ENCODE measurements at regions not wholly inside any gene's neighbourhood (a gene's known extent, or its start where the extent isn't known, plus 50 kb on each side); places are given as distances from the start of the nearest gene placed in this dataset.

DNA sequence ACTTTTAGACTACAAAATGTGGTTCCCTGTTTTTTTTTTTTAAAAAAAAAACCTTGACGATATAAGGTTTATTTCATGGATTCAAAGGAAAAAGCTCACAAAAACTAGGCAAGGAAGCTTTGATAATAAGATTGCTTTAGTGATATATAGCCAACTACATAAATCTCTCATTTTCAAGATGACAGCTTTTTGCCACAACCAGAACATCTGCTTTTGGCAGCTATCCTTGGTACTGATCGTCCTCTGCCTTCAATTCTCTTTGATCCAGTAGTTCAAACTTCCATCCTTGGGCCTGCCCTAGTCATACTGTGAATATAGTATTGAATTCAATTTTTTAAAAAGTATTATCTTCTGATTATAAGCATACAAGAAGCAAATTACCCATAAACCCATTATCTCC is 72.9 kb upstream of the CD53 start:
- no peak overlapping the region for H3K9ac ChIP-seq (ENCODE audit: low read length)
- Mint-ChIP-seq H3K4me3 (no peak overlapping the region), H3K27ac (no peak overlapping the region), H3K27me3 (no peaks in the 10 kb centered on the region), H3K4me1 (peaks cover 4% of the 10 kb centered on the region), H3K9me3 (ENCODE audit: insufficient read depth) (peaks cover 5% of the 10 kb centered on the region)
- H3K4me1 ChIP-seq (ENCODE audit: control insufficient read depth in 2 of 2, insufficient read depth in 2 of 2, low read length in 2 of 2) = no peaks in the 10 kb centered on the region
- no CpG with 5 or more reads among the region's 2 CpGs for WGBS (ENCODE audit: insufficient coverage)
- H3K9me3 ChIP-seq (ENCODE audit: control extremely low read depth in 1 of 3, control insufficient read depth in 2 of 3, insufficient read depth in 1 of 3, low read length in 2 of 3) = peaks cover 0 to 2% (median 0%) of the 10 kb centered on the region in 3 donors
- no peaks in the 10 kb centered on the region for H3K36me3 ChIP-seq (replicated peaks in 1 of 2; ENCODE audit: control extremely low read depth in 1 of 2, control insufficient read depth in 1 of 2, extremely low read depth in 1 of 2, insufficient read depth in 2 of 2, low read length in 1 of 2)
- no peak overlapping the region for H3K4me2 ChIP-seq (replicated peaks; ENCODE audit: low read depth, low read length, poor library complexity, severe bottlenecking)
- no peaks in the 10 kb centered on the region for H3K27me3 ChIP-seq (replicated peaks in 1 of 4; ENCODE audit: control extremely low read depth in 1 of 4, control insufficient read depth in 3 of 4, insufficient read depth in 4 of 4, low read length in 3 of 4)
- H2AFZ ChIP-seq (ENCODE audit: insufficient read depth, low read depth, low read length, poor library complexity, severe bottlenecking) = no peak overlapping the region
- ATAC-seq (ENCODE audit: low read depth) (no peak), DNase-seq (no peak)
- no peaks in the 10 kb centered on the region for H4K20me1 ChIP-seq (ENCODE audit: control insufficient read depth, insufficient read depth, low read length, poor library complexity, severe bottlenecking)
- TF ChIP-seq, protein P1, sequence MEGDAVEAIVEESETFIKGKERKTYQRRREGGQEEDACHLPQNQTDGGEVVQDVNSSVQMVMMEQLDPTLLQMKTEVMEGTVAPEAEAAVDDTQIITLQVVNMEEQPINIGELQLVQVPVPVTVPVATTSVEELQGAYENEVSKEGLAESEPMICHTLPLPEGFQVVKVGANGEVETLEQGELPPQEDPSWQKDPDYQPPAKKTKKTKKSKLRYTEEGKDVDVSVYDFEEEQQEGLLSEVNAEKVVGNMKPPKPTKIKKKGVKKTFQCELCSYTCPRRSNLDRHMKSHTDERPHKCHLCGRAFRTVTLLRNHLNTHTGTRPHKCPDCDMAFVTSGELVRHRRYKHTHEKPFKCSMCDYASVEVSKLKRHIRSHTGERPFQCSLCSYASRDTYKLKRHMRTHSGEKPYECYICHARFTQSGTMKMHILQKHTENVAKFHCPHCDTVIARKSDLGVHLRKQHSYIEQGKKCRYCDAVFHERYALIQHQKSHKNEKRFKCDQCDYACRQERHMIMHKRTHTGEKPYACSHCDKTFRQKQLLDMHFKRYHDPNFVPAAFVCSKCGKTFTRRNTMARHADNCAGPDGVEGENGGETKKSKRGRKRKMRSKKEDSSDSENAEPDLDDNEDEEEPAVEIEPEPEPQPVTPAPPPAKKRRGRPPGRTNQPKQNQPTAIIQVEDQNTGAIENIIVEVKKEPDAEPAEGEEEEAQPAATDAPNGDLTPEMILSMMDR (IDR thresholded peaks at IDR 0.05) = no peak
- TF ChIP-seq EZH2 (IDR thresholded peaks at IDR 0.05; ENCODE audit: borderline replicate concordance, insufficient read depth, low read depth, low read length, poor library complexity, severe bottlenecking) = no peak
- no peaks in the 10 kb centered on the region for H3K79me2 ChIP-seq (ENCODE audit: control insufficient read depth, insufficient read depth, low read length)
- H3K27ac ChIP-seq (ENCODE audit: low read length in 2 of 2) = no peak overlapping the region
- POLR2A ChIA-PET = no interaction called here
- H3K4me3 ChIP-seq (ENCODE audit: control extremely low read depth in 1 of 5, extremely low read depth in 1 of 5, insufficient read depth in 1 of 5, low read depth in 2 of 5, low read length in 4 of 5) = no peak overlapping the region
- CTCF ChIA-PET = interaction anchor here (1.0 to 1.5 kb wide), 2 partner anchors 13 to 29 kb away, joined by 3 to 7 read pairs; no protein-coding TSS in a partner anchor
- intact Hi-C loops (cut with micrococcal nuclease) = no loop called here

DNA sequence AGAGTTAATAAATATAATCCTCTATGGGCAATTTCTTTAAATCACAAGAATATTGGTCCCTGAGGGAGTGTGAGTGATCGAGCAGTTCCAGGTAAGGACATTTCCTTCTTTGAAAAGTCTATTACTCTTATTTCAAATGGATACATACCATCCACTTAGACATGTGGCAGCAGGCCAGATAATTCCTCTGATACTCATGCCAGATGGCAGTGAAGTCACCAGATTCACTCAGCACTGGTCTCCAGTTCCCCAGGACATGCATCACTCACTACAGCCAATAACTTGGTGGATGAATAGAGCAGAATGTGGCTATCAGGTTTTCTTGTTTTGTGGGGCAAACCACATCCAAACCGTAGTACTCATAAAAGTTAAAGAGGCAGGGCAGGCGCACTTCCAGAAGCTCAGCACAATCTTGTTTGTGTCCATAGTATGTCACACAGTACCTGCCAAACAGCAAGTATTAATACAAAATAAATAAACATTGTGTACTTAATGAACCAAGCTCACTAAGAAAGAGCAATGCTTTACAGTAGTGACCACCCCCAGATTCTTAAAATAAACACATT is 74.2 kb upstream of the CD53 start:
- CTCF ChIA-PET = interaction anchor here (0.7 to 1.5 kb wide), 3 partner anchors 12 to 31 kb away, joined by 3 to 7 read pairs (median 3); no protein-coding TSS in a partner anchor
- intact Hi-C loops (cut with micrococcal nuclease) = no loop called here
- H3K4me1 ChIP-seq (ENCODE audit: control insufficient read depth in 2 of 2, insufficient read depth in 2 of 2, low read length in 2 of 2) = no peaks in the 10 kb centered on the region
- no peak overlapping the region for H3K9ac ChIP-seq (ENCODE audit: low read length)
- WGBS (ENCODE audit: insufficient coverage) = no CpG with 5 or more reads among the region's 3 CpGs
- H2AFZ ChIP-seq (ENCODE audit: insufficient read depth, low read depth, low read length, poor library complexity, severe bottlenecking) = no peak overlapping the region
- H3K36me3 ChIP-seq (replicated peaks in 1 of 2; ENCODE audit: control extremely low read depth in 1 of 2, control insufficient read depth in 1 of 2, extremely low read depth in 1 of 2, insufficient read depth in 2 of 2, low read length in 1 of 2) = no peaks in the 10 kb centered on the region
- Mint-ChIP-seq H3K9me3 (ENCODE audit: insufficient read depth) (peaks cover 9% of the 10 kb centered on the region), H3K27ac (no peak overlapping the region), H3K4me1 (no peaks in the 10 kb centered on the region), H3K4me3 (no peak overlapping the region), H3K27me3 (no peaks in the 10 kb centered on the region)
- TF ChIP-seq, protein P1 (IDR thresholded peaks at IDR 0.05) = no peak
- H3K9me3 ChIP-seq (ENCODE audit: control extremely low read depth in 1 of 3, control insufficient read depth in 2 of 3, insufficient read depth in 1 of 3, low read length in 2 of 3) = no peaks in the 10 kb centered on the region
- H3K4me2 ChIP-seq (replicated peaks; ENCODE audit: low read depth, low read length, poor library complexity, severe bottlenecking) = no peak overlapping the region
- H4K20me1 ChIP-seq (ENCODE audit: control insufficient read depth, insufficient read depth, low read length, poor library complexity, severe bottlenecking) = no peaks in the 10 kb centered on the region
- POLR2A ChIA-PET = no interaction called here
- no peak overlapping the region for H3K4me3 ChIP-seq (ENCODE audit: control extremely low read depth in 1 of 5, extremely low read depth in 1 of 5, insufficient read depth in 1 of 5, low read depth in 2 of 5, low read length in 4 of 5)
- H3K79me2 ChIP-seq (ENCODE audit: control insufficient read depth, insufficient read depth, low read length) = no peaks in the 10 kb centered on the region
- H3K27me3 ChIP-seq (replicated peaks in 1 of 4; ENCODE audit: control extremely low read depth in 1 of 4, control insufficient read depth in 3 of 4, insufficient read depth in 4 of 4, low read length in 3 of 4) = no peaks in the 10 kb centered on the region
- H3K27ac ChIP-seq (ENCODE audit: low read length in 2 of 2) = no peak overlapping the region
- ATAC-seq (ENCODE audit: low read depth) = no peak
- DNase-seq = no peak
